Common myeloid progenitor, CD34-positive (primary cell): ENCODE measurements at regions not wholly inside any gene's neighbourhood (a gene's known extent, or its start where the extent isn't known, plus 50 kb on each side); places are given as distances from the start of the nearest gene placed in this dataset.

Source experiments
- CTCF ChIA-PET: fragments of 350-600 bp; sonication (Branson Sonifier 250); formaldehyde crosslinking; loops from one replicate; lab custom pipeline; 2021; ENCODE audit warnings: antibody characterized with exemption; lab: Charles Lee
- POLR2A ChIA-PET: fragments of 350-600 bp; sonication (Branson Sonifier 250); formaldehyde crosslinking; loops from one replicate; lab custom pipeline; 2021; ENCODE audit warnings: antibody characterized with exemption; lab: Charles Lee
- DNase-seq, 3 donors: peaks; one replicate each; pipeline versions ENCODE4 v3.0.0 to v3.0.0-alpha.2; 2013
- H3K27ac ChIP-seq, 2 experiments: 1 replicate in 1 of 2; 2 replicates in 1 of 2; pipeline ENCODE4 v1.7.0; 2013; ENCODE audit warnings: inconsistent platforms in 2 of 2, low read length in 2 of 2, mild to moderate bottlenecking in 2 of 2, low read depth in 1 of 2, moderate library complexity in 1 of 2; ENCODE audit not compliant: severe bottlenecking in 2 of 2, insufficient read depth in 1 of 2, poor library complexity in 1 of 2
- H3K27me3 ChIP-seq, 5 experiments: replicated peaks in 2 of 5; 1 replicate in 3 of 5; 2 replicates in 2 of 5; pipeline versions ENCODE4 v1.6.1 to v1.7.0; 2013; ENCODE audit warnings: low read length in 4 of 5, mild to moderate bottlenecking in 2 of 5, moderate library complexity in 2 of 5, inconsistent platforms in 1 of 5; ENCODE audit not compliant: insufficient read depth in 5 of 5, control insufficient read depth in 4 of 5
- H3K36me3 ChIP-seq, 4 experiments: 1 replicate in 2 of 4; 2 replicates in 2 of 4; pipeline versions ENCODE4 v1.6.1 to v1.7.0; 2013; ENCODE audit warnings: low read length in 3 of 4, control low read depth in 1 of 4, mild to moderate bottlenecking in 1 of 4; ENCODE audit not compliant: control insufficient read depth in 4 of 4, insufficient read depth in 4 of 4
- H3K4me1 ChIP-seq, 4 experiments: 1 replicate in 3 of 4; 2 replicates in 1 of 4; pipeline versions ENCODE4 v1.6.1 to v1.7.1; 2013; ENCODE audit warnings: low read length in 3 of 4, mild to moderate bottlenecking in 3 of 4, control low read depth in 1 of 4, inconsistent platforms in 1 of 4, moderate library complexity in 1 of 4; ENCODE audit not compliant: control insufficient read depth in 4 of 4, insufficient read depth in 4 of 4; ENCODE audit errors: control extremely low read depth in 1 of 4
- H3K4me3 ChIP-seq, 7 experiments: 1 replicate in 4 of 7; 2 replicates in 3 of 7; pipeline versions ENCODE4 v1.5.1 to v1.7.0; 2013; ENCODE audit warnings: mild to moderate bottlenecking in 7 of 7, low read length in 6 of 7, moderate library complexity in 6 of 7, inconsistent platforms in 2 of 7, low read depth in 2 of 7, control low read depth in 1 of 7; ENCODE audit not compliant: insufficient read depth in 4 of 7, control insufficient read depth in 1 of 7; ENCODE audit errors: extremely low read depth in 1 of 7
- H3K9me3 ChIP-seq, 5 experiments: 1 replicate in 4 of 5; 2 replicates in 1 of 5; pipeline versions ENCODE4 v1.6.1 to v1.7.1; 2013; ENCODE audit warnings: low read length in 4 of 5, mild to moderate bottlenecking in 2 of 5, inconsistent platforms in 1 of 5, low read depth in 1 of 5, moderate library complexity in 1 of 5; ENCODE audit not compliant: control insufficient read depth in 4 of 5, insufficient read depth in 2 of 5; ENCODE audit errors: control extremely low read depth in 1 of 5
- WGBS: methylation state at CpG from one replicate; pipeline ENCODE4 v1.1.5; 2013; ENCODE audit not compliant: insufficient coverage; 5-methylcytosine and 5-hydroxymethylcytosine counted together

DNA sequence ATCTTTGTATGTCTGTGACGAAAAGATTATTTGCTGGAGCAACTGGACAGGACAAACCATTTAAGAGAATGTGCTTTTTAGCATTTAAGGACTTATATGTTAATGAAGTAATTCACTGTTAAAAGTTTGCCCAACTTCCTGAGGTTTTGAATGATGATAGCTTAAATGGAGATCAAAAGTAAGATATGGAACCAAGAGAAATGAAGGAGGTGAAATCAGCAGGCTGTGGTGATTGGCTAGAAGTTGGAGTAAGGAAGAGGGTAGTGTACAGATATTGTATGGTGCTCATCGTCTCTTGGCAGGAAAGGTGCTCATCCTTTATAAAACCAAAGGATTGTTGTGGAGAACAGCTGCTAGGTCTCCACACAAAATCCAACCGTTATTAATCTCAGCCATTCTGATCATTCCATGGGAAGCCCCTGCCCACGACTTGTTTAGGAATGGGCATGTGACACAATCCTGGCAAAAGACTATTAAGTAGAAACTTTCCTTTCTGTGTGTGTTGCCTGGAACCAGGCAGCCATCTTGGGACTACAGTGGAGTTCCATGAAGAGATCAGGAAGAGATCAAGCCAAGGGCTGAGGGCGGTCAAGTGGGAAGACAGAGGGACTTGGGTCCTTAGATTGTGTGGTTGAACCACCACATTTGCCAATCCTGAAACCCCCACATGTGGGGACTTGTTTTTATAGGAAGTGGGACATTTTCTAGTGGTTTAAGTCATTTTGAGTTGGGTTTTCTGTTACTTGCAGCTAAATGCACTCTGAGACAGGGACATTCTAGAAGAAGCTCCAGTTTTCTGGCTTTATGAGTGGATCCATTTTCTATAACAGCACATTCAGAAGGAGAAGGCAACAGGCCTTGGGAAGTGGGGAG lies 56.8 kb upstream of the CHST11 start:
- ChIA-PET CTCF (interaction anchor here (1.8 kb wide), 1 partner anchor 18 kb away, joined by 7 read pairs; no protein-coding TSS in a partner anchor), POLR2A (no interaction called here)
- H3K4me1 ChIP-seq, result peaks cover 0 to 3% (median 0%) of the 10 kb centered on the region in 4 experiments
- no peak overlapping the region for H3K4me3 ChIP-seq
- no peaks in the 10 kb centered on the region for H3K36me3 ChIP-seq
- peaks cover 0 to 3% (median 2%) of the 10 kb centered on the region in 5 experiments for H3K9me3 ChIP-seq
- peak in 2 of 3 donors; percentile 19 to 46 for DNase-seq
- WGBS, result 73% methylated on average over 3 of the region's 5 CpGs
- H3K27me3 ChIP-seq, result no peaks in the 10 kb centered on the region
- H3K27ac ChIP-seq, result no peak overlapping the region

DNA sequence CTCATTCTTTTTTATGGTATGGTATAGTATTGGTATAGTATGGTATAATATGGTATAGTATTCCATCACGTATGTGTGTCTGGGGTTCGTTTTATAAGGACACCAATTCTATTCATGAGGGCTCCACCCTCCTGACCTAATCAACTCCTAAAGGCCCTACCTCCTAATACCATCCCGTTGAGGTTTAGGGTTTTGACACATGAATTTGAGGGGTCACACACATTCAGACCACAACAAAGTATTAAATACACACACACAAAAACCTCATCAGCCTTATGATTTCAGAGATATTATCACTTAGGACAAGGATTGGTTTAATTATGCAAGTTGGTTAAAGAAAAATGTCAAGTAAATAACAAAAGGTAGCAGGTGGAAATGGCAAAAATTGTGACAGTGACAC lies 54.1 kb upstream of the CHST11 start:
- ChIA-PET CTCF (no interaction called here), POLR2A (no interaction called here)
- no peaks in the 10 kb centered on the region for H3K36me3 ChIP-seq
- H3K27me3 ChIP-seq, result no peaks in the 10 kb centered on the region
- no CpG with 5 or more reads among the region's 3 CpGs for WGBS
- DNase-seq, result no peak
- H3K9me3 ChIP-seq, result peaks cover 0 to 6% (median 2%) of the 10 kb centered on the region in 5 experiments
- H3K27ac ChIP-seq, result no peak overlapping the region
- H3K4me1 ChIP-seq, result peaks cover 0 to 3% (median 0%) of the 10 kb centered on the region in 4 experiments
- H3K4me3 ChIP-seq, result no peak overlapping the region

DNA sequence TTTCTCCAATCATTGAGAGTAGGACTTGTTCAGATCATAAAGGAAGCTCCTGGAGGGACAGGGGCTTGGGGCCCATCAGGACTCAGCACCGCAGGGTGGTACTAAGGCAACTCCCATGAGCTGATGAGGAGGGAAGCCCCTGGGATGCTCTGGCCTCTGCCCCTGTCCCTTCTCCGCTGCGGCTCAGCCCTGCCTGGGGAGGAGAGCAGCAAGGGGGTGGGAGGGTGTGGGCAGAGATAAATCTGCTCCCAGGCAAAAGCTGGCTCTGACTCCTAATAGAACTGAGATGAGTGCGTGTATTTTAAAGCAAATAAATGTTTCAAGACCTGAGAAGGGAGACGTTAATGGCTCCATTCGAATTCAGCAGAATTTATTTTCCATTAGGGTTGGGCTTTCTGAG lies 52.0 kb upstream of the CHST11 start:
- no peak overlapping the region for H3K4me3 ChIP-seq

DNA sequence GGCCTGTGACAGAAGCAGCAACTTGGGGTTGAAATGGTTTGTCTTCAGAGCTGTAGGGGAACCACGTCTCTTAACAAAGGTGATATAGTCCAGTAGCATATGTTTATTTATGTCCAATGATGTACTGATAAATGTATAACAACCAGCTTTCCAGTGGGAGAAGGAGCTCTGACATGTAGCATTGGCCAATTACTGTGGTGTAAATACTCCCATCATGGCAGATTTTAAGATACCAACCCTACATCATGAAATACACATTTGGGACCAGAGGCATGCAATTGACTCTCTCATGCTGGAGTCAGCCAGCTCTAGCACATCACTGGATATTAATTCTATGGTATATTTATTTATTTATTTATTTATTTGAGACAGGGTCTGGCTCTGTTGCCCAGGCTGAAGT lies 50.6 kb upstream of the CHST11 start:
- H3K27ac ChIP-seq, result no peak overlapping the region
- H3K36me3 ChIP-seq, result no peaks in the 10 kb centered on the region
- DNase-seq, result no peak
- H3K27me3 ChIP-seq, result no peaks in the 10 kb centered on the region
- CTCF ChIA-PET, result interaction anchor here (0.8 to 1.0 kb wide), 2 partner anchors 45 to 356 kb away, joined by 3 read pairs; no protein-coding TSS in a partner anchor
- POLR2A ChIA-PET, result no interaction called here
- peaks cover 0 to 5% (median 2%) of the 10 kb centered on the region in 5 experiments for H3K9me3 ChIP-seq
- no CpG with 5 or more reads among the region's 1 CpG for WGBS
- H3K4me1 ChIP-seq, result no peaks in the 10 kb centered on the region
- H3K4me3 ChIP-seq, result no peak overlapping the region

More for the DNA sequence above, 52.0 kb upstream of the CHST11 start:
- ChIA-PET POLR2A (no interaction called here), CTCF (interaction anchor here (0.7 to 1.4 kb wide), 2 partner anchors 25 to 480 kb away, joined by 3 read pairs; no protein-coding TSS in a partner anchor)
- H3K27ac ChIP-seq, result no peak overlapping the region
- H3K27me3 ChIP-seq, result no peaks in the 10 kb centered on the region
- 100% methylated on average over 6 of the region's 6 CpGs for WGBS
- no peaks in the 10 kb centered on the region for H3K36me3 ChIP-seq
- H3K4me1 ChIP-seq, result peaks cover 0 to 2% (median 0%) of the 10 kb centered on the region in 4 experiments
- no peak for DNase-seq
- peaks cover 0 to 6% (median 2%) of the 10 kb centered on the region in 5 experiments for H3K9me3 ChIP-seq
